ENCODE measurements at regions not wholly inside any gene's neighbourhood (a gene's known extent, or its start where the extent isn't known, plus 50 kb on each side); places are given as distances from the start of the nearest gene placed in this dataset.

DNA sequence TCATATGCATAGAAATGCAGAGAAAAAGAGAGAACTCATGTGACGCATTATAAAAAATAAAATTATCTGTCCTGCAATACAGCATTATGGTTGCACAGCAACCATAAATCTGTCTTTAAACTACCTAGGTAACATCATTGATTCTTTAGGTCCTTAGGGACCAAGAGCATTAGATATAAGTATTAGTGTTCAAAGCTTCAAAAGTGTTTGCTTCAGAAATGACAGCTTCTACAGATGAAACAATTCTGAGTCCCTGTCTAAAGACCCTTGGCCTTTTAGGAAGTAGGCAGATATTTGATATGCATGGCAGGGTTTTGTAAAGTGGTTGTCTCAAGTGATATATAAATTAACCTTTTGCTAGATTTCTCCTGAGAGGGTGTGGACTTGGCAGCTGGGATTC, 454.2 kb downstream of the GBE1 start:
- TF ChIP-seq, protein P1, sequence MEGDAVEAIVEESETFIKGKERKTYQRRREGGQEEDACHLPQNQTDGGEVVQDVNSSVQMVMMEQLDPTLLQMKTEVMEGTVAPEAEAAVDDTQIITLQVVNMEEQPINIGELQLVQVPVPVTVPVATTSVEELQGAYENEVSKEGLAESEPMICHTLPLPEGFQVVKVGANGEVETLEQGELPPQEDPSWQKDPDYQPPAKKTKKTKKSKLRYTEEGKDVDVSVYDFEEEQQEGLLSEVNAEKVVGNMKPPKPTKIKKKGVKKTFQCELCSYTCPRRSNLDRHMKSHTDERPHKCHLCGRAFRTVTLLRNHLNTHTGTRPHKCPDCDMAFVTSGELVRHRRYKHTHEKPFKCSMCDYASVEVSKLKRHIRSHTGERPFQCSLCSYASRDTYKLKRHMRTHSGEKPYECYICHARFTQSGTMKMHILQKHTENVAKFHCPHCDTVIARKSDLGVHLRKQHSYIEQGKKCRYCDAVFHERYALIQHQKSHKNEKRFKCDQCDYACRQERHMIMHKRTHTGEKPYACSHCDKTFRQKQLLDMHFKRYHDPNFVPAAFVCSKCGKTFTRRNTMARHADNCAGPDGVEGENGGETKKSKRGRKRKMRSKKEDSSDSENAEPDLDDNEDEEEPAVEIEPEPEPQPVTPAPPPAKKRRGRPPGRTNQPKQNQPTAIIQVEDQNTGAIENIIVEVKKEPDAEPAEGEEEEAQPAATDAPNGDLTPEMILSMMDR (conservative IDR thresholded peaks at IDR 0.05), result no peak
- no peak for TF ChIP-seq ZFX (IDR thresholded peaks at IDR 0.05)
